OCI-LY7 (cell line): ENCODE measurements at regions not wholly inside any gene's neighbourhood (a gene's known extent, or its start where the extent isn't known, plus 50 kb on each side); places are given as distances from the start of the nearest gene placed in this dataset.
"Not testable (repeated sequence)": the region's sequence is repeated elsewhere in the genome, so short reads cannot be mapped to it uniquely, and the experiment has no call there.

ENCODE experiments used
- EZH2phosphoT487 ChIP-seq: fragments of 200-600 bp; sonication (generic); IDR thresholded peaks from 2 replicates; pipeline ENCODE4 v1.6.1; 2018; ENCODE audit warnings: low read depth, borderline replicate concordance, mild to moderate bottlenecking, mixed run types, antibody characterized with exemption, low read length, moderate library complexity, mixed read lengths
- TF ChIP-seq, protein P1 (sequence below): fragments of 200-600 bp; sonication (generic); conservative IDR thresholded peaks from 2 replicates; pipeline ENCODE4 v1.5.1; 2014; ENCODE audit warnings: mild to moderate bottlenecking, antibody characterized with exemption, low read length, moderate library complexity, mixed read lengths

DNA sequence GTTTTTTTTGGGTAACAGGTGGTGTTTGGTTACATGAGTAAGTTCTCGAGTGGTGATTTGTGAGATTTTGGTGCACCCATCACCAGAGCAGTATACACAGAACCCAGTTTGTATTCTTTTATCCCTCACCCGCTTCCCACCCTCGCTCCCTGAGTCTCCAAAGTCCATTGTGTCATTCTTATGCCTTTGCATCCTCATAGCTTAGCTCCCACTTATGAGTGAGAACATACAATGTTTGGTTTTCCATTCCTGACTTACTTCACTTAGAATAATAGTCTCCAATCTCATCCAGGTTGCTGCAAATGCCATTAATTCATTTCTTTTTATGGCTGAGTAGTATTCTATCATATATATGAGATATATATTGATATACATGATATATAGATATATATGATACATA is 211.9 kb downstream of the BCAS1 start:
- TF ChIP-seq EZH2phosphoT487, result not testable (repeated sequence)
- TF ChIP-seq, protein P1, sequence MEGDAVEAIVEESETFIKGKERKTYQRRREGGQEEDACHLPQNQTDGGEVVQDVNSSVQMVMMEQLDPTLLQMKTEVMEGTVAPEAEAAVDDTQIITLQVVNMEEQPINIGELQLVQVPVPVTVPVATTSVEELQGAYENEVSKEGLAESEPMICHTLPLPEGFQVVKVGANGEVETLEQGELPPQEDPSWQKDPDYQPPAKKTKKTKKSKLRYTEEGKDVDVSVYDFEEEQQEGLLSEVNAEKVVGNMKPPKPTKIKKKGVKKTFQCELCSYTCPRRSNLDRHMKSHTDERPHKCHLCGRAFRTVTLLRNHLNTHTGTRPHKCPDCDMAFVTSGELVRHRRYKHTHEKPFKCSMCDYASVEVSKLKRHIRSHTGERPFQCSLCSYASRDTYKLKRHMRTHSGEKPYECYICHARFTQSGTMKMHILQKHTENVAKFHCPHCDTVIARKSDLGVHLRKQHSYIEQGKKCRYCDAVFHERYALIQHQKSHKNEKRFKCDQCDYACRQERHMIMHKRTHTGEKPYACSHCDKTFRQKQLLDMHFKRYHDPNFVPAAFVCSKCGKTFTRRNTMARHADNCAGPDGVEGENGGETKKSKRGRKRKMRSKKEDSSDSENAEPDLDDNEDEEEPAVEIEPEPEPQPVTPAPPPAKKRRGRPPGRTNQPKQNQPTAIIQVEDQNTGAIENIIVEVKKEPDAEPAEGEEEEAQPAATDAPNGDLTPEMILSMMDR, result not testable (repeated sequence)
